ENCODE measurements at regions not wholly inside any gene's neighbourhood (a gene's known extent, or its start where the extent isn't known, plus 50 kb on each side); places are given as distances from the start of the nearest gene placed in this dataset.
A peak's percentile ranks its signal among the peaks of the same experiment; 100 is the strongest.
"Not testable (repeated sequence)": the region's sequence is repeated elsewhere in the genome, so short reads cannot be mapped to it uniquely, and the experiment has no call there.

GRCh38 chr16:86730086-86730485 lies 151.7 kb downstream of the FOXL1 start:
- Mint-ChIP-seq H3K27me3 (peaks cover 58% of the 10 kb centered on the region), H3K9me3 (no peaks in the 10 kb centered on the region), H3K36me3 (no peaks in the 10 kb centered on the region), H3K4me1 (peaks cover 2% of the 10 kb centered on the region), H3K4me3 (no peak overlapping the region), H3K27ac (no peak overlapping the region)
- DNase-seq: no peak
- CTCF ChIA-PET: no interaction called here

DNA sequence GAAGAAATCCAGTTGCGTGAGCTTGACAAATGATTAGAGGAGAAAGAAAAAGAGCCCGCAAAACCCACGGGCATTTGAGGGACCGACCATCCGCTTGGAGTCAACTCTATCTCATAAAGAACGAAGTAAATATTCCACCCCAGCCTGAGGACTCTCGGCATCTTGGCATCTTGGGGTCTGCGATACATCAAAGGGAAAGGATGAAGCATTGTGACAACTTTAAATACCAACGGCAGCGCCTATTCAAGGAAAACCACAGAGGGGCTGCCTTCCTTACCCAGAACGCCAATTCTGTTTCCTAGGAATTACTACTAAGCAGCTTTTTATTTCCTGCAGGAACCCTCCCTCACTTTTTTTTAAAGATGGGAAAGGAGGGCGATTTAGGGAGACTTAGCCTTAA lies 152.2 kb downstream of the FOXL1 start:
- DNase-seq: no peak
- H3K9me3 Mint-ChIP-seq: no peaks in the 10 kb centered on the region
- no peak overlapping the region for H3K27ac Mint-ChIP-seq
- H3K27me3 Mint-ChIP-seq: peaks cover 58% of the 10 kb centered on the region
- no peaks in the 10 kb centered on the region for H3K36me3 Mint-ChIP-seq
- peaks cover 2% of the 10 kb centered on the region for H3K4me1 Mint-ChIP-seq
- no peak overlapping the region for H3K4me3 Mint-ChIP-seq
- CTCF ChIA-PET: no interaction called here

- H3K27ac Mint-ChIP-seq: no peak overlapping the region
- H3K27me3 Mint-ChIP-seq: peaks cover 61% of the 10 kb centered on the region
- no peak overlapping the region for H3K4me3 Mint-ChIP-seq
- no peaks in the 10 kb centered on the region for H3K9me3 Mint-ChIP-seq
- H3K4me1 Mint-ChIP-seq: peaks cover 2% of the 10 kb centered on the region
- CTCF ChIA-PET: interaction anchor here (1.2 kb wide), 1 partner anchor 40 kb away, joined by 3 read pairs; no protein-coding TSS in a partner anchor
- no peaks in the 10 kb centered on the region for H3K36me3 Mint-ChIP-seq
- no peak for DNase-seq
These were observed 154.4 kb downstream of the FOXL1 start for GRCh38 chr16:86732621-86733295.

- no peaks in the 10 kb centered on the region for H3K36me3 Mint-ChIP-seq
- H3K9me3 Mint-ChIP-seq: no peaks in the 10 kb centered on the region
- H3K4me3 Mint-ChIP-seq: no peak overlapping the region
- peaks cover 63% of the 10 kb centered on the region for H3K27me3 Mint-ChIP-seq
- DNase-seq: no peak
- no peak overlapping the region for H3K27ac Mint-ChIP-seq
- CTCF ChIA-PET: interaction anchor here (1.2 kb wide), 1 partner anchor 39 kb away, joined by 3 read pairs; no protein-coding TSS in a partner anchor
- peaks cover 2% of the 10 kb centered on the region for H3K4me1 Mint-ChIP-seq
These were observed 155.4 kb downstream of the FOXL1 start for GRCh38 chr16:86733546-86734254.

GRCh38 chr16:86734543-86735460 lies 156.5 kb downstream of the FOXL1 start:
- H3K36me3 Mint-ChIP-seq: no peaks in the 10 kb centered on the region
- CTCF ChIA-PET: no interaction called here
- H3K4me1 Mint-ChIP-seq: peaks cover 2% of the 10 kb centered on the region
- no peak overlapping the region for H3K4me3 Mint-ChIP-seq
- no peaks in the 10 kb centered on the region for H3K9me3 Mint-ChIP-seq
- no peak for DNase-seq
- no peak overlapping the region for H3K27ac Mint-ChIP-seq
- peaks cover 72% of the 10 kb centered on the region for H3K27me3 Mint-ChIP-seq

GRCh38 chr16:86735727-86736126 lies 157.4 kb downstream of the FOXL1 start:
- CTCF ChIA-PET: no interaction called here
- H3K4me3 Mint-ChIP-seq: no peak overlapping the region
- no peak for DNase-seq
- H3K4me1 Mint-ChIP-seq: peaks cover 5% of the 10 kb centered on the region
- peaks cover 75% of the 10 kb centered on the region for H3K27me3 Mint-ChIP-seq
- no peak overlapping the region for H3K27ac Mint-ChIP-seq
- no peaks in the 10 kb centered on the region for H3K9me3 Mint-ChIP-seq
- H3K36me3 Mint-ChIP-seq: no peaks in the 10 kb centered on the region

DNA sequence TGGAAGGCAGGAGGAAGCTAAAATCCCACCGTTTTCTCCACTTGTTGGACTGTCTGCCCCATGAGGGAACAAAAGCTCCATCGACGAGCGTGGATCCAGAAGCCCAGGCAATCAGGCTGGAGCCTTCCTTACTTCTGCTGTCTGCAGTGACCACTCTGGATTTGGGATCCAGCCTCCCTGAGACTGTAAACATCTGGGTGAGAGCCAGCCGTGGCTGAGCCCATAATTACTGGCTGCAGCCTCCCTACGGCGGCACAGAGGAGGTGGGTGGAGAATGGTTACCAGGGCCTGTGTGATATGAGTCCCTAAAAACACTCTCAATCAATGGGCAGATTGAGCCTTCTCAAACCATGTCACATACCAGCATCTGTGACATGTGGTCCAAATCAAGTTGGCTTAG lies 158.2 kb downstream of the FOXL1 start:
- no peak overlapping the region for H3K27ac Mint-ChIP-seq
- H3K4me1 Mint-ChIP-seq: peaks cover 11% of the 10 kb centered on the region
- CTCF ChIA-PET: no interaction called here

GRCh38 chr16:86737083-86737482 lies 158.7 kb downstream of the FOXL1 start:
- Mint-ChIP-seq H3K4me3 (no peak overlapping the region), H3K27ac (no peak overlapping the region), H3K36me3 (no peaks in the 10 kb centered on the region), H3K27me3 (peaks cover 75% of the 10 kb centered on the region), H3K4me1 (peaks cover 11% of the 10 kb centered on the region), H3K9me3 (no peaks in the 10 kb centered on the region)
- CTCF ChIA-PET: no interaction called here
- no peak for DNase-seq

More for the DNA sequence above, 158.2 kb downstream of the FOXL1 start:
- H3K36me3 Mint-ChIP-seq: no peaks in the 10 kb centered on the region
- DNase-seq: no peak
- H3K9me3 Mint-ChIP-seq: no peaks in the 10 kb centered on the region
- H3K27me3 Mint-ChIP-seq: peaks cover 75% of the 10 kb centered on the region
- H3K4me3 Mint-ChIP-seq: no peak overlapping the region

DNA sequence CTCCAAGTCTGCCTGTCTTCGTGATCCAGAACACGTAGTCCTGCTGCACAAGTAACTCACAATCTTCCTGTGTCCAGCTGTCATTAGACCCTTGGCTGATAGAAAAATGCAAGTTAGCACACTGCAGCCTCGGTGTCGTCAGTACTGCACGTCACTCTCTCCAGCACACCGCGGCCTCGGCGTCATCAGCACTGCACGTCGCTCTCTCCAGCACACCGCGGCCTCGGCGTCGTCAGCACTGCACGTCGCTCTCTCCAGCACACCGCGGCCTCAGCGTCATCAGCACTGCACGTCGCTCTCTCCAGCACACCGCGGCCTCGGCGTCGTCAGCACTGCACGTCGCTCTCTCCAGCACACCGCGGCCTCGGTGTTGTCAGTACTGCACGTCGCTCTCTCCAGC lies 160.0 kb downstream of the FOXL1 start:
- peaks cover 63% of the 10 kb centered on the region for H3K27me3 Mint-ChIP-seq
- H3K27ac Mint-ChIP-seq, CTCF ChIA-PET, H3K4me3 Mint-ChIP-seq, H3K9me3 Mint-ChIP-seq, DNase-seq, H3K36me3 Mint-ChIP-seq: not testable (repeated sequence)
- H3K4me1 Mint-ChIP-seq: peaks cover 11% of the 10 kb centered on the region

DNA sequence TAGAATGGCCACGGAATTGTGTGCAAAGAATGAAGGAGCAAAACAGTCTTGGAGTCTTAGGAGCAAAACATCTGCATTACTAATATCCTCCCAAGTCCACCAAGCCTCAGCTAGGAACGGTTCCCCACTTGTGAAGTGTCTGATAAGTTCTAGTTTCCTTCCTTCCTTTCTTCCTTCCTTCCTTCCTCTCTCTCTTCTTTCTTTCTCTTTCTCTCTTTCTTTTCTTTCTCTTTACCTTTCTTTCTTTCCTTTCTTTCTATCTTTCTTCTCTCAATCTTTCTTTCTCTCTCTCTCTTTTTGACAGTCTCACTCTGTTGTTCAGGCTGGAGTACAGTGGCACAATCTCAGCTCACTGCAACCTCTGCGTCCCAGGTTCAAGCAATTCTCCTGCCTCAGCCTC lies 160.8 kb downstream of the FOXL1 start:
- CTCF ChIA-PET: interaction anchor here (1.3 kb wide), 1 partner anchor 22 kb away, joined by 4 read pairs; no protein-coding TSS in a partner anchor
- DNase-seq: no peak
- H3K4me3 Mint-ChIP-seq: no peak overlapping the region
- no peaks in the 10 kb centered on the region for H3K9me3 Mint-ChIP-seq
- no peaks in the 10 kb centered on the region for H3K36me3 Mint-ChIP-seq
- no peak overlapping the region for H3K27ac Mint-ChIP-seq
- H3K27me3 Mint-ChIP-seq: peaks cover 55% of the 10 kb centered on the region
- H3K4me1 Mint-ChIP-seq: peaks cover 9% of the 10 kb centered on the region

- Mint-ChIP-seq H3K27ac (no peak overlapping the region), H3K4me1 (peaks cover 9% of the 10 kb centered on the region), H3K27me3 (peaks cover 50% of the 10 kb centered on the region), H3K9me3 (no peaks in the 10 kb centered on the region), H3K4me3 (no peak overlapping the region), H3K36me3 (no peaks in the 10 kb centered on the region)
- CTCF ChIA-PET: interaction anchor here (1.3 kb wide), 1 partner anchor 21 kb away, joined by 4 read pairs; no protein-coding TSS in a partner anchor
- DNase-seq: no peak
These were observed 161.5 kb downstream of the FOXL1 start for GRCh38 chr16:86739808-86740207.

DNA sequence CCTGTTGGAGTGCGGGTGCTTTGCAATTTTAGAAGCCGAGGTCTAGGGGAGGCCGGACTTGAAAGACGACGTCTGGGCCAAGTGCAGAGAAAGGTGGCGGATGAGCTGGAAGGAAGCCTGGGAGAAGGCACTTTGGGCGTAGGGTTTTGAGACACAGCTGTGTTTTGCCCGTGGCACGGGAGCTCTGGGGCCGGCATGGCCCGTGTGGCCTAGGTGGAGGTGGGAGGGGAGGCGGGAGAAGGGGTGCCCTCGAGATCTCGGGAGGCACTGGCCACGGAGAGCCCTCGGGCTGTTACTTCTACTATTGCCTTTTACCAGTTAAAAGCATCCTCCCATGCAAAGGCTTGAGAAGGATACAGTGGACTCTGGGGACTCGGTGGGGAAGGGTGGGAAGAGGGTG lies 161.9 kb downstream of the FOXL1 start:
- no peak overlapping the region for H3K4me3 Mint-ChIP-seq
- H3K27ac Mint-ChIP-seq: no peak overlapping the region

DNA sequence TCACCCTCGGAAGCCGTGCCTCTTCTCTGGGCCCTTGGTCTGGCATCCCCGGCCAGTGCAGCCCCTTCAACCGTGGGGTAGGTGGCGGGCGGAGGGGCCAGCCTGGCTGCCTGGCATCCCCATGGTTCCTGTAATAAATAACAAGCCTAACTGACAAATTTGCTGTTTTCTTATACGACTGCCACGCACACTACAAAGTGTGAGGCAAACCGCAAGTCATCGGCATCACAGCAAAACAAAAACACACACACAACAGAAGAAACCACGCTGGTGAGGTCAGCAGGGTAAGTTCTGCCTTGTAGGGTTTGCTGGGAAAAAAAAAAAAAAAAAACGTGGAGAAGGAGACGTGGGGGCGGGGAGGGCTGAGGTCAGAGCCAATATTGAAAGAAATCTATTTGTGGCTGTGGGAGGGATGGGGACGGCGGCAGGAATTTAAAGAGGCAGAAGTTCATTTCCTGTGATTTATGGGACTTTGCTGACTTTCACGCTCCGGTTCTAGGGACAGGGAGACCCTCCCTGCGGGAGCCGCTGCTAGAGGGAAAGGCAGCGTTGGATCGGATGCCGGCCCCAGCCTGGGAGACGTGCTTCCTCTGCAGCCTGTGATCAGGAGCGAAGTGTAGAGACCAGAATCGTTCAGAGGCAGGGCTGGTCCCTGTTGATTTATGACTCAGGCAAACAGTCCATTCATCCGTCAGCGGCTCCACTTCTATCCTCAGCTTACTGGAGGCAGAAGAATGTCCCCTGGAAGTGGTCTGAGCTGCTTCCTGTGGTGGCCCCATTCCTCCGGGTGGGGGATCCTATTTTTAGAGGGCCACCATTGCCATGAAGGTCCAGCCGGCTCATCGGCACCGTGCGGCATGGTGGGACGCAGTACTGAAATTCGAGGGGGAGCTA lies 162.8 kb downstream of the FOXL1 start:
- Mint-ChIP-seq H3K36me3 (no peaks in the 10 kb centered on the region), H3K4me3 (peak overlapping the region; percentile 48), H3K4me1 (peaks cover 9% of the 10 kb centered on the region), H3K9me3 (no peaks in the 10 kb centered on the region), H3K27me3 (peaks cover 46% of the 10 kb centered on the region), H3K27ac (no peak overlapping the region)
- DNase-seq: no peak
- CTCF ChIA-PET: no interaction called here

More for the DNA sequence above, 161.9 kb downstream of the FOXL1 start:
- Mint-ChIP-seq H3K27me3 (peaks cover 46% of the 10 kb centered on the region), H3K4me1 (peaks cover 9% of the 10 kb centered on the region), H3K9me3 (no peaks in the 10 kb centered on the region), H3K36me3 (no peaks in the 10 kb centered on the region)
- DNase-seq: no peak
- CTCF ChIA-PET: interaction anchor here (1.3 kb wide), 1 partner anchor 21 kb away, joined by 4 read pairs; no protein-coding TSS in a partner anchor
